ENCODE measurements at regions not wholly inside any gene's neighbourhood (a gene's known extent, or its start where the extent isn't known, plus 50 kb on each side); places are given as distances from the start of the nearest gene placed in this dataset.

- DNase-seq (no peak), ATAC-seq (ENCODE audit: low read depth) (no peak)
- H3K9ac ChIP-seq (ENCODE audit: low read length) = no peak overlapping the region
- peaks cover 0 to 6% (median 0%) of the 10 kb centered on the region in 3 donors for H3K9me3 ChIP-seq (ENCODE audit: control extremely low read depth in 1 of 3, control insufficient read depth in 2 of 3, insufficient read depth in 1 of 3, low read length in 2 of 3)
- no peaks in the 10 kb centered on the region for H3K4me1 ChIP-seq (ENCODE audit: control insufficient read depth in 2 of 2, insufficient read depth in 2 of 2, low read length in 2 of 2)
- no peak overlapping the region for H3K27ac ChIP-seq (ENCODE audit: low read length in 2 of 2)
- H3K4me2 ChIP-seq (replicated peaks; ENCODE audit: low read depth, low read length, poor library complexity, severe bottlenecking) = no peak overlapping the region
- H3K27me3 ChIP-seq (replicated peaks in 1 of 4; ENCODE audit: control extremely low read depth in 1 of 4, control insufficient read depth in 3 of 4, insufficient read depth in 4 of 4, low read length in 3 of 4) = no peaks in the 10 kb centered on the region
- no peaks in the 10 kb centered on the region for H3K4me1 Mint-ChIP-seq
- H3K36me3 ChIP-seq (replicated peaks in 1 of 2; ENCODE audit: control extremely low read depth in 1 of 2, control insufficient read depth in 1 of 2, extremely low read depth in 1 of 2, insufficient read depth in 2 of 2, low read length in 1 of 2) = no peaks in the 10 kb centered on the region
- no peak overlapping the region for H2AFZ ChIP-seq (ENCODE audit: insufficient read depth, low read depth, low read length, poor library complexity, severe bottlenecking)
- no peak overlapping the region for H3K4me3 ChIP-seq (ENCODE audit: control extremely low read depth in 1 of 5, extremely low read depth in 1 of 5, insufficient read depth in 1 of 5, low read depth in 2 of 5, low read length in 4 of 5)
- H3K27me3 Mint-ChIP-seq = no peaks in the 10 kb centered on the region
- H3K9me3 Mint-ChIP-seq (ENCODE audit: insufficient read depth) = no peaks in the 10 kb centered on the region
- H3K79me2 ChIP-seq (ENCODE audit: control insufficient read depth, insufficient read depth, low read length) = no peaks in the 10 kb centered on the region
- POLR2A ChIA-PET = no interaction called here
- CTCF ChIA-PET = no interaction called here
- no peak overlapping the region for H3K27ac Mint-ChIP-seq
- no peaks in the 10 kb centered on the region for H4K20me1 ChIP-seq (ENCODE audit: control insufficient read depth, insufficient read depth, low read length, poor library complexity, severe bottlenecking)
- H3K4me3 Mint-ChIP-seq = no peak overlapping the region
- TF ChIP-seq EZH2 (IDR thresholded peaks at IDR 0.05; ENCODE audit: borderline replicate concordance, insufficient read depth, low read depth, low read length, poor library complexity, severe bottlenecking) = no peak
- TF ChIP-seq CTCF (IDR thresholded peaks at IDR 0.05) = no peak
- intact Hi-C loops (cut with micrococcal nuclease) = no loop called here
Observed at GRCh38 chr12:83801972-83802371, 1110.6 kb downstream of the SLC6A15 start.

DNA sequence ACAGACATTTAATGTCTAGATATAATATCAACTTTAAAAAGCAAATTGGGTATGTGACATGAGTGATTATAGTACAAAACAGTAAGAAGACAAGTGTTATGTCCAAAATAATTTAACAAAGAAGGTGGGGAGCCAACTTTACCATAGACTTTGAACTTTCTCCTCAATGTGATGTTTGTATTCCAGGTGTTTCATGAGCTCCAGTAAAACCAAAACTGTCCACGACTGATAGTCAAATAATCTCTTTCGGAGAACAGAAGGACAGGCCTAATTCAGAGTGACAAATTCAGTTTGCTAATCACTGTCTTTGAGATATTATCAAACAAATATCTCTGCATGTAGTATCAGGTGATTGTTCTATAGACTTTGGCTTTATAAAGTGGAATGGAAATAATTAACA is 1112.6 kb downstream of the SLC6A15 start:
- no peak for DNase-seq
- Histone ChIP-seq H3K27ac (ENCODE audit: low read length in 2 of 2) (no peak overlapping the region), H3K9ac (ENCODE audit: low read length) (no peak overlapping the region), H3K79me2 (ENCODE audit: control insufficient read depth, insufficient read depth, low read length) (no peaks in the 10 kb centered on the region), H4K20me1 (ENCODE audit: control insufficient read depth, insufficient read depth, low read length, poor library complexity, severe bottlenecking) (no peaks in the 10 kb centered on the region), H3K36me3 (replicated peaks in 1 of 2; ENCODE audit: control extremely low read depth in 1 of 2, control insufficient read depth in 1 of 2, extremely low read depth in 1 of 2, insufficient read depth in 2 of 2, low read length in 1 of 2) (no peaks in the 10 kb centered on the region), H3K27me3 (replicated peaks in 1 of 4; ENCODE audit: control extremely low read depth in 1 of 4, control insufficient read depth in 3 of 4, insufficient read depth in 4 of 4, low read length in 3 of 4) (no peaks in the 10 kb centered on the region), H3K9me3 (ENCODE audit: control extremely low read depth in 1 of 3, control insufficient read depth in 2 of 3, insufficient read depth in 1 of 3, low read length in 2 of 3) (peaks cover 0 to 6% (median 0%) of the 10 kb centered on the region in 3 donors), H3K4me2 (replicated peaks; ENCODE audit: low read depth, low read length, poor library complexity, severe bottlenecking) (no peak overlapping the region), H3K4me1 (ENCODE audit: control insufficient read depth in 2 of 2, insufficient read depth in 2 of 2, low read length in 2 of 2) (no peaks in the 10 kb centered on the region), H2AFZ (ENCODE audit: insufficient read depth, low read depth, low read length, poor library complexity, severe bottlenecking) (no peak overlapping the region), H3K4me3 (ENCODE audit: control extremely low read depth in 1 of 5, extremely low read depth in 1 of 5, insufficient read depth in 1 of 5, low read depth in 2 of 5, low read length in 4 of 5) (no peak overlapping the region)
- Mint-ChIP-seq H3K27ac (no peak overlapping the region), H3K4me1 (no peaks in the 10 kb centered on the region), H3K9me3 (ENCODE audit: insufficient read depth) (no peaks in the 10 kb centered on the region), H3K4me3 (no peak overlapping the region), H3K27me3 (no peaks in the 10 kb centered on the region)
- POLR2A ChIA-PET = no interaction called here
- CTCF ChIA-PET = no interaction called here
- no peak for ATAC-seq (ENCODE audit: low read depth)
- TF ChIP-seq CTCF (IDR thresholded peaks at IDR 0.05) (no peak), EZH2 (IDR thresholded peaks at IDR 0.05; ENCODE audit: borderline replicate concordance, insufficient read depth, low read depth, low read length, poor library complexity, severe bottlenecking) (no peak)
- intact Hi-C loops (cut with micrococcal nuclease) = no loop called here
- no CpG with 5 or more reads among the region's 2 CpGs for WGBS (ENCODE audit: insufficient coverage)

All from B cell (primary cell).